CD14-positive monocyte (primary cell): ENCODE measurements at regions not wholly inside any gene's neighbourhood (a gene's known extent, or its start where the extent isn't known, plus 50 kb on each side); places are given as distances from the start of the nearest gene placed in this dataset.

Source experiments
- DNase-seq, 3 donors: peaks; one replicate each; pipeline ENCODE4 v3.0.0-alpha.2; 2011 to 2022
- H2AFZ ChIP-seq: 2 replicates; pipeline ENCODE4 v1.6.0; 2012; ENCODE audit warnings: mild to moderate bottlenecking, low read depth, low read length, inconsistent platforms; ENCODE audit not compliant: insufficient read depth, poor library complexity, severe bottlenecking
- H3K27ac ChIP-seq, 2 donors: 1 replicate in 1 of 2; 2 replicates in 1 of 2; pipeline ENCODE4 v1.5.1; 2012 to 2013; ENCODE audit warnings: low read length in 2 of 2, control low read depth in 1 of 2, inconsistent platforms in 1 of 2, low read depth in 1 of 2, mild to moderate bottlenecking in 1 of 2
- H3K27me3 ChIP-seq, 2 donors: one replicate each; pipeline versions ENCODE4 v1.6.0 to v1.6.1; 2011 to 2013; ENCODE audit warnings: low read length in 2 of 2; ENCODE audit not compliant: control insufficient read depth in 2 of 2, insufficient read depth in 2 of 2
- H3K36me3 ChIP-seq, 2 donors: replicated peaks in 1 of 2; 1 replicate in 1 of 2; 2 replicates in 1 of 2; pipeline versions ENCODE4 v1.5.1 to v1.6.1; 2012 to 2013; ENCODE audit warnings: low read length in 2 of 2, control low read depth in 1 of 2, inconsistent platforms in 1 of 2, mild to moderate bottlenecking in 1 of 2; ENCODE audit not compliant: insufficient read depth in 2 of 2, control insufficient read depth in 1 of 2
- H3K4me1 ChIP-seq, 2 donors: 1 replicate in 1 of 2; 2 replicates in 1 of 2; pipeline versions ENCODE4 v1.5.1 to v1.6.1; 2012 to 2013; ENCODE audit warnings: low read length in 2 of 2, control low read depth in 1 of 2, inconsistent platforms in 1 of 2, mild to moderate bottlenecking in 1 of 2, moderate library complexity in 1 of 2; ENCODE audit not compliant: insufficient read depth in 2 of 2, control insufficient read depth in 1 of 2
- H3K4me2 ChIP-seq: replicated peaks from 2 replicates; pipeline ENCODE3; 2012; ENCODE audit warnings: low read length, moderate library complexity, mild to moderate bottlenecking; ENCODE audit not compliant: poor library complexity, severe bottlenecking; ENCODE audit errors: extremely low read depth
- H3K4me3 ChIP-seq, 3 experiments: fragments of 200-600 bp in 1 of 3; sonication (generic) in 1 of 3; replicated peaks in 1 of 3; 1 replicate in 2 of 3; 2 replicates in 1 of 3; pipeline ENCODE4 v1.5.1; 2011 to 2013; ENCODE audit warnings: low read length in 3 of 3, mild to moderate bottlenecking in 3 of 3, control low read depth in 2 of 3, low read depth in 2 of 3, inconsistent platforms in 1 of 3, moderate library complexity in 1 of 3
- H3K79me2 ChIP-seq: 2 replicates; pipeline ENCODE4 v1.6.0; 2012; ENCODE audit warnings: mild to moderate bottlenecking, control low read depth, inconsistent platforms, low read length, moderate library complexity; ENCODE audit not compliant: insufficient read depth
- H3K9ac ChIP-seq: 2 replicates; pipeline ENCODE4 v1.6.0; 2017; ENCODE audit warnings: low read length, mild to moderate bottlenecking; ENCODE audit not compliant: insufficient read depth, poor library complexity, severe bottlenecking
- H3K9me3 ChIP-seq, 2 donors: replicated peaks in 1 of 2; 1 replicate in 1 of 2; 2 replicates in 1 of 2; pipeline versions ENCODE4 v1.5.1 to v1.6.1; 2012 to 2013; ENCODE audit warnings: low read length in 2 of 2, control low read depth in 1 of 2; ENCODE audit not compliant: control insufficient read depth in 1 of 2, insufficient read depth in 1 of 2
- H4K20me1 ChIP-seq: 2 replicates; pipeline ENCODE4 v1.6.0; 2012; ENCODE audit warnings: mild to moderate bottlenecking, low read length, control low read depth, moderate library complexity; ENCODE audit not compliant: insufficient read depth
- H3K27ac Mint-ChIP-seq, 7 donors: one replicate each; pipeline ENCODE4 v1.8.0; 2020; ENCODE audit warnings: mild to moderate bottlenecking in 7 of 7, mixed read lengths in 7 of 7, moderate library complexity in 6 of 7, inconsistent platforms in 2 of 7
- H3K27me3 Mint-ChIP-seq, 3 donors: one replicate each; pipeline ENCODE4 v1.8.0; 2021 to 2022; ENCODE audit warnings: low read depth in 3 of 3, mild to moderate bottlenecking in 3 of 3, mixed read lengths in 3 of 3, moderate library complexity in 3 of 3, inconsistent platforms in 1 of 3
- H3K36me3 Mint-ChIP-seq, 2 donors: one replicate each; pipeline ENCODE4 v1.8.0; 2020; ENCODE audit warnings: mixed read lengths in 2 of 2, inconsistent platforms in 1 of 2, mild to moderate bottlenecking in 1 of 2
- H3K4me1 Mint-ChIP-seq: one replicate; pipeline ENCODE4 v1.8.0; 2020; ENCODE audit warnings: mild to moderate bottlenecking, mixed read lengths
- H3K4me3 Mint-ChIP-seq, 2 donors: one replicate each; pipeline ENCODE4 v1.8.0; 2020; ENCODE audit warnings: mild to moderate bottlenecking in 2 of 2, mixed read lengths in 2 of 2, moderate library complexity in 1 of 2
- H3K9me3 Mint-ChIP-seq, 7 donors: one replicate each; pipeline ENCODE4 v1.8.0; 2020 to 2022; ENCODE audit warnings: mixed read lengths in 7 of 7, mild to moderate bottlenecking in 6 of 7, moderate library complexity in 6 of 7, inconsistent platforms in 2 of 7
- WGBS: methylation state at CpG from one replicate; pipeline ENCODE4 v1.1.5; 2013; ENCODE audit warnings: missing lambda C conversion rate; ENCODE audit not compliant: insufficient coverage; 5-methylcytosine and 5-hydroxymethylcytosine counted together
- intact Hi-C, 2 donors: fragments of 100-400 bp; cut with micrococcal nuclease; formaldehyde crosslinking; loops; one replicate each; pipeline versions ENCODE4 v1.15.0 to v1.15.1; 2023
- TF ChIP-seq, protein P1 (sequence below): fragments of 200-600 bp; IDR thresholded peaks from one replicate; pipeline ENCODE4 v1.8.0; 2022; ENCODE audit warnings: antibody characterized with exemption, mild to moderate bottlenecking

DNA sequence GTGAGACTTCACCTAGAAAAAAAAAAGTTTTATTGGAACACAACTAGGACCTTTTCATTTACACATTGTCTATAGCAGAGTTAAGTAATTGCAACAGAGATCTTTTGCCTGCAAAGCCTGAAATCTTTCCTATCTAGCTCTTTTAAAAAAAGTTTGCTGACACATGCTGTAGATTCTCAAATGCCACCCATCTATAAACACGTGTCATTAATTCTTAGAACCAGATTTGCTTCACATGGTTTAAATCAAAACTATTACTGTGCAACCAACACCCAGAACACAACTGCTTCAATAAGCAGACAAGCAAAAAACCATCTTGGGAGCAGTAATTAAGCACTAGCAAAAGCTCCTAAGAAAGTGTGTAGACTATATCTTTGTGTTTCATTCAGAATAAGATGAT, 55.0 kb downstream of the OXSM start:
- Mint-ChIP-seq H3K4me3 (no peak overlapping the region), H3K27me3 (no peaks in the 10 kb centered on the region), H3K36me3 (no peaks in the 10 kb centered on the region), H3K27ac (no peak overlapping the region), H3K9me3 (no peaks in the 10 kb centered on the region), H3K4me1 (no peaks in the 10 kb centered on the region)
- Histone ChIP-seq H3K27me3 (no peaks in the 10 kb centered on the region), H2AFZ (no peak overlapping the region), H3K27ac (no peak overlapping the region), H3K4me3 (no peak overlapping the region), H3K36me3 (no peaks in the 10 kb centered on the region), H3K9me3 (no peaks in the 10 kb centered on the region), H3K9ac (no peak overlapping the region), H3K4me2 (no peak overlapping the region), H4K20me1 (no peaks in the 10 kb centered on the region), H3K79me2 (no peaks in the 10 kb centered on the region), H3K4me1 (no peaks in the 10 kb centered on the region)
- intact Hi-C loops, result no loop called here
- WGBS, result 40% methylated on average over 1 of the region's 1 CpG
- TF ChIP-seq, protein P1, sequence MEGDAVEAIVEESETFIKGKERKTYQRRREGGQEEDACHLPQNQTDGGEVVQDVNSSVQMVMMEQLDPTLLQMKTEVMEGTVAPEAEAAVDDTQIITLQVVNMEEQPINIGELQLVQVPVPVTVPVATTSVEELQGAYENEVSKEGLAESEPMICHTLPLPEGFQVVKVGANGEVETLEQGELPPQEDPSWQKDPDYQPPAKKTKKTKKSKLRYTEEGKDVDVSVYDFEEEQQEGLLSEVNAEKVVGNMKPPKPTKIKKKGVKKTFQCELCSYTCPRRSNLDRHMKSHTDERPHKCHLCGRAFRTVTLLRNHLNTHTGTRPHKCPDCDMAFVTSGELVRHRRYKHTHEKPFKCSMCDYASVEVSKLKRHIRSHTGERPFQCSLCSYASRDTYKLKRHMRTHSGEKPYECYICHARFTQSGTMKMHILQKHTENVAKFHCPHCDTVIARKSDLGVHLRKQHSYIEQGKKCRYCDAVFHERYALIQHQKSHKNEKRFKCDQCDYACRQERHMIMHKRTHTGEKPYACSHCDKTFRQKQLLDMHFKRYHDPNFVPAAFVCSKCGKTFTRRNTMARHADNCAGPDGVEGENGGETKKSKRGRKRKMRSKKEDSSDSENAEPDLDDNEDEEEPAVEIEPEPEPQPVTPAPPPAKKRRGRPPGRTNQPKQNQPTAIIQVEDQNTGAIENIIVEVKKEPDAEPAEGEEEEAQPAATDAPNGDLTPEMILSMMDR, result no peak
- no peak for DNase-seq

DNA sequence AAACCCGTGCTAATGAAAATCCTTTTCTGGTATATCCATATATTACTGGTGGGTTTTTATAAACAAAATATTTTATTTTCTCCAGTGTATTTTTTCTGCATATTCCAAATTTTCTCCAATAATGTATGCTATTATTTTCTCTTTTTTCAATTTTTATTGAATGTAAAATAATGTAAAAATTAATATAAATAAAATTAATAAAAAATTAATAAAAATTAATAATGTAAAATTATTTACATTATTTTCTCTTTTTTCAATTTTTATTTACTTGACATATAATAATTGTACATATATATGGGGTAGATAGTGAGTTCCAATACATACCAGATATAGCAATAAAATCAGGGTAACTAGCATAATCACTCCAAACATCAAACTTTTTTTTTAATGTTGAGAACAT, 56.4 kb downstream of the OXSM start:
- peaks cover 0 to 1% (median 0%) of the 10 kb centered on the region in 3 donors for H3K27me3 Mint-ChIP-seq
- Histone ChIP-seq H3K27ac (no peak overlapping the region), H2AFZ (no peak overlapping the region), H3K79me2 (no peaks in the 10 kb centered on the region), H3K9me3 (no peaks in the 10 kb centered on the region), H4K20me1 (no peaks in the 10 kb centered on the region), H3K4me2 (no peak overlapping the region), H3K27me3 (no peaks in the 10 kb centered on the region), H3K9ac (no peak overlapping the region), H3K4me3 (no peak overlapping the region), H3K4me1 (no peaks in the 10 kb centered on the region), H3K36me3 (no peaks in the 10 kb centered on the region)
- TF ChIP-seq, protein P1, result no peak
- DNase-seq, result no peak
- no CpG with 5 or more reads among the region's 1 CpG for WGBS
- H3K4me3 Mint-ChIP-seq, result no peak overlapping the region
- H3K4me1 Mint-ChIP-seq, result no peaks in the 10 kb centered on the region
- no peak overlapping the region for H3K27ac Mint-ChIP-seq
- peaks cover 0 to 2% (median under 1%) of the 10 kb centered on the region in 7 donors for H3K9me3 Mint-ChIP-seq
- no peaks in the 10 kb centered on the region for H3K36me3 Mint-ChIP-seq
- intact Hi-C loops, result no loop called here
